ENCODE measurements at regions not wholly inside any gene's neighbourhood (a gene's known extent, or its start where the extent isn't known, plus 50 kb on each side); places are given as distances from the start of the nearest gene placed in this dataset.

GRCh38 chr3:115217678-115218451 lies 70.8 kb upstream of the ZBTB20 start:
- no peak overlapping the region for H3K4me3 ChIP-seq (ENCODE audit: low read depth, low read length)
- DNase-seq (ENCODE audit: low read depth), result peak; percentile 50
- TF ChIP-seq MAX (IDR thresholded peaks at IDR 0.05; ENCODE audit: low read depth, low read length) (no peak), MYC (IDR thresholded peaks at IDR 0.05; ENCODE audit: low read depth, low read length) (no peak)
- TF ChIP-seq, protein P1, sequence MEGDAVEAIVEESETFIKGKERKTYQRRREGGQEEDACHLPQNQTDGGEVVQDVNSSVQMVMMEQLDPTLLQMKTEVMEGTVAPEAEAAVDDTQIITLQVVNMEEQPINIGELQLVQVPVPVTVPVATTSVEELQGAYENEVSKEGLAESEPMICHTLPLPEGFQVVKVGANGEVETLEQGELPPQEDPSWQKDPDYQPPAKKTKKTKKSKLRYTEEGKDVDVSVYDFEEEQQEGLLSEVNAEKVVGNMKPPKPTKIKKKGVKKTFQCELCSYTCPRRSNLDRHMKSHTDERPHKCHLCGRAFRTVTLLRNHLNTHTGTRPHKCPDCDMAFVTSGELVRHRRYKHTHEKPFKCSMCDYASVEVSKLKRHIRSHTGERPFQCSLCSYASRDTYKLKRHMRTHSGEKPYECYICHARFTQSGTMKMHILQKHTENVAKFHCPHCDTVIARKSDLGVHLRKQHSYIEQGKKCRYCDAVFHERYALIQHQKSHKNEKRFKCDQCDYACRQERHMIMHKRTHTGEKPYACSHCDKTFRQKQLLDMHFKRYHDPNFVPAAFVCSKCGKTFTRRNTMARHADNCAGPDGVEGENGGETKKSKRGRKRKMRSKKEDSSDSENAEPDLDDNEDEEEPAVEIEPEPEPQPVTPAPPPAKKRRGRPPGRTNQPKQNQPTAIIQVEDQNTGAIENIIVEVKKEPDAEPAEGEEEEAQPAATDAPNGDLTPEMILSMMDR (IDR thresholded peaks at IDR 0.05; ENCODE audit: low read depth, low read length), result peak; percentile 30

GRCh38 chr3:115218859-115219258 lies 71.8 kb upstream of the ZBTB20 start:
- DNase-seq (ENCODE audit: low read depth), result no peak
- TF ChIP-seq MAX (IDR thresholded peaks at IDR 0.05; ENCODE audit: low read depth, low read length), result no peak
- TF ChIP-seq MYC (IDR thresholded peaks at IDR 0.05; ENCODE audit: low read depth, low read length), result no peak
- TF ChIP-seq, protein P1 (IDR thresholded peaks at IDR 0.05; ENCODE audit: low read depth, low read length), result no peak
- TF ChIP-seq POLR2A (IDR thresholded peaks at IDR 0.05; ENCODE audit: extremely low read depth, insufficient read length), result no peak
- no peak overlapping the region for H3K4me3 ChIP-seq (ENCODE audit: low read depth, low read length)

- H3K4me3 ChIP-seq (ENCODE audit: low read depth, low read length), result no peak overlapping the region
- DNase-seq (ENCODE audit: low read depth), result no peak
- TF ChIP-seq POLR2A (IDR thresholded peaks at IDR 0.05; ENCODE audit: extremely low read depth, insufficient read length) (no peak), MAX (IDR thresholded peaks at IDR 0.05; ENCODE audit: low read depth, low read length) (no peak), MYC (IDR thresholded peaks at IDR 0.05; ENCODE audit: low read depth, low read length) (no peak)
- TF ChIP-seq, protein P1 (IDR thresholded peaks at IDR 0.05; ENCODE audit: low read depth, low read length), result no peak
Measured at GRCh38 chr3:115224687-115225086, 77.6 kb upstream of the ZBTB20 start.

DNA sequence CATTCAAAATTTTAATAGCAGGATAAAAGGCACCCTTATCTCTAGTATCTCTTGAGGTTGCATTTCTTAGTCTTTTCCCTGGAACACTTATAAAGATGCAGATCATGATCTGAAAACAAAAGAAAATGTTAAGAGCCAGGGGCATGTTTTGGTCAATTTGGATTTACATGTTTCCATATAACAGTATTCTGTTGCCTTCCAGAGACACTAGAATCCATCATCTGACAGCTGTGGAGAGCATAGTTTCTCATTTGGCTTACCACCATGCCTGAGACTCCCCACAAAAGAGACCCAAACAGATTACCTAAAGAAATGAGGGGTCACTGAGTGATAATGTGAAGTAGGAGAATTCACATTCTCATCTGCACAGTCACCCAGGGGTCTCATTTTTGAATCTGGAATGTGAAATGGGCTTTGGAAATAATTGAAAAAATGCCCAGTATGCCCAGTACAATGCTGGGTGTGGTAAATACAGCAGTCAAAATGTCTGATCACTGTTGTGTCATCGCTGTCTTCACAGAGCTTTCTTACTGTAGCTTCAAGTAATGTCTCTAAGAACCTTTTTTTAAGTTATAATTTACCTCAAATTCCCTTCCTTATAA lies 79.9 kb upstream of the ZBTB20 start:
- no peak for DNase-seq (ENCODE audit: low read depth)
- no peak overlapping the region for H3K4me3 ChIP-seq (ENCODE audit: low read depth, low read length)
- TF ChIP-seq, protein P1 (IDR thresholded peaks at IDR 0.05; ENCODE audit: low read depth, low read length), result no peak
- TF ChIP-seq MYC (IDR thresholded peaks at IDR 0.05; ENCODE audit: low read depth, low read length) (no peak), POLR2A (IDR thresholded peaks at IDR 0.05; ENCODE audit: extremely low read depth, insufficient read length) (no peak), MAX (IDR thresholded peaks at IDR 0.05; ENCODE audit: low read depth, low read length) (no peak)

- TF ChIP-seq POLR2A (IDR thresholded peaks at IDR 0.05; ENCODE audit: extremely low read depth, insufficient read length), result no peak
- TF ChIP-seq MYC (IDR thresholded peaks at IDR 0.05; ENCODE audit: low read depth, low read length), result no peak
- TF ChIP-seq, protein P1 (IDR thresholded peaks at IDR 0.05; ENCODE audit: low read depth, low read length), result no peak
- TF ChIP-seq MAX (IDR thresholded peaks at IDR 0.05; ENCODE audit: low read depth, low read length), result no peak
- no peak overlapping the region for H3K4me3 ChIP-seq (ENCODE audit: low read depth, low read length)
- DNase-seq (ENCODE audit: low read depth), result no peak
Measured at GRCh38 chr3:115227461-115227860, 80.4 kb upstream of the ZBTB20 start.
